ENCODE measurements at regions not wholly inside any gene's neighbourhood (a gene's known extent, or its start where the extent isn't known, plus 50 kb on each side); places are given as distances from the start of the nearest gene placed in this dataset.

DNA sequence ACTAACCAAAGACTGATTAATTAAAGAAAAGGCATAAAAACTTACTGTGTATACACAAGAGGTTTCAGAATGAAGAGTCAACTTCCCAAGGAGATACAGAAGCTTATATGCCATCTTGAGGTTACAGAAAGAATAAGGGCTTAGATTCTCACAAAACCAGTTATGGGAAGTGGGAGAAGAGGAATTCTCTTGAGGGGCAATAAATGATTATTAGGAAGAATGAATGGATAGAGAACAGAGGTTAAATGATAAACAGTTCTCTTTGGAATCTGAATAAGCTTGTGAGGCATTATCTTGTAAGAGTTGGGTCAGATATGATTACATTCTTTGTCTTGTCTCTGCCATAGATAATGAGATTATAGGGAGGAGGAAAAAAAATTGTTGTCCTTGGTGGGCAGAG lies 126.7 kb upstream of the SPATA16 start:
- no peaks in the 10 kb centered on the region for H3K27me3 ChIP-seq (ENCODE audit: control insufficient read depth in 3 of 3, insufficient read depth in 3 of 3, low read length in 2 of 3)
- no peaks in the 10 kb centered on the region for H3K9me3 ChIP-seq (ENCODE audit: control insufficient read depth in 4 of 4, insufficient read depth in 3 of 4, low read length in 3 of 4)
- no peak for DNase-seq
- peaks cover 0 to 10% (median 0%) of the 10 kb centered on the region in 5 donors for H3K4me1 ChIP-seq (ENCODE audit: control insufficient read depth in 5 of 5, insufficient read depth in 5 of 5, low read length in 5 of 5)
- TF ChIP-seq, protein P1, sequence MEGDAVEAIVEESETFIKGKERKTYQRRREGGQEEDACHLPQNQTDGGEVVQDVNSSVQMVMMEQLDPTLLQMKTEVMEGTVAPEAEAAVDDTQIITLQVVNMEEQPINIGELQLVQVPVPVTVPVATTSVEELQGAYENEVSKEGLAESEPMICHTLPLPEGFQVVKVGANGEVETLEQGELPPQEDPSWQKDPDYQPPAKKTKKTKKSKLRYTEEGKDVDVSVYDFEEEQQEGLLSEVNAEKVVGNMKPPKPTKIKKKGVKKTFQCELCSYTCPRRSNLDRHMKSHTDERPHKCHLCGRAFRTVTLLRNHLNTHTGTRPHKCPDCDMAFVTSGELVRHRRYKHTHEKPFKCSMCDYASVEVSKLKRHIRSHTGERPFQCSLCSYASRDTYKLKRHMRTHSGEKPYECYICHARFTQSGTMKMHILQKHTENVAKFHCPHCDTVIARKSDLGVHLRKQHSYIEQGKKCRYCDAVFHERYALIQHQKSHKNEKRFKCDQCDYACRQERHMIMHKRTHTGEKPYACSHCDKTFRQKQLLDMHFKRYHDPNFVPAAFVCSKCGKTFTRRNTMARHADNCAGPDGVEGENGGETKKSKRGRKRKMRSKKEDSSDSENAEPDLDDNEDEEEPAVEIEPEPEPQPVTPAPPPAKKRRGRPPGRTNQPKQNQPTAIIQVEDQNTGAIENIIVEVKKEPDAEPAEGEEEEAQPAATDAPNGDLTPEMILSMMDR (IDR thresholded peaks at IDR 0.05; ENCODE audit: control extremely low read depth, extremely low read depth) = no peak
- no peak overlapping the region for H3K4me3 ChIP-seq
- ATAC-seq (ENCODE audit: insufficient read depth, low FRiP score) = no peak
- no peaks in the 10 kb centered on the region for H3K36me3 ChIP-seq (ENCODE audit: control insufficient read depth in 4 of 4, insufficient read depth in 4 of 4, low read length in 4 of 4)
- H3K9ac ChIP-seq (ENCODE audit: insufficient read depth in 1 of 2, low read length in 2 of 2) = no peak overlapping the region
- no peak overlapping the region for H3K27ac ChIP-seq (ENCODE audit: low read depth in 1 of 2, low read length in 1 of 2)

DNA sequence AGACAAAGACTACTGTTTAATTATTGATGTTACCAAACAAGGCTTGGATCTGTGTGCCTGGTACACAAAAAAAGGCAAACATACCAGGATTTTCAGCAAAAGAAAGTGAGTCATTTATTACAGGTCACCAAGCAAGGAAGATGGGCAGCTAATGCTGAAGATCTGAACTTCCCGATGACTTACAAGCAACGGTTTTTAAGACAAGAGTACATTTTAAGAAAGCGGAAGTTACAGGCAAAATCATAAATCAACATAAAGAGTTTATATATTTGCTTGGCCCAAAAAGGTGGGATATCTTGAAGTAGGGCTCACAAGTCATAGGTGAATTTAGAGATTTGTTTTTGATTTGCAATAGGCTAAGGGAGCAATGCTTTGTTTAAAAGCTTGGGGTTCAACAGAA lies 125.4 kb upstream of the SPATA16 start:
- H3K27ac ChIP-seq (ENCODE audit: low read depth in 1 of 2, low read length in 1 of 2) = no peak overlapping the region
- no peaks in the 10 kb centered on the region for H3K9me3 ChIP-seq (ENCODE audit: control insufficient read depth in 4 of 4, insufficient read depth in 3 of 4, low read length in 3 of 4)
- ATAC-seq (ENCODE audit: insufficient read depth, low FRiP score) = no peak
- TF ChIP-seq, protein P1 (IDR thresholded peaks at IDR 0.05; ENCODE audit: control extremely low read depth, extremely low read depth) = no peak
- DNase-seq = no peak
- no peak overlapping the region for H3K4me3 ChIP-seq
- no peaks in the 10 kb centered on the region for H3K36me3 ChIP-seq (ENCODE audit: control insufficient read depth in 4 of 4, insufficient read depth in 4 of 4, low read length in 4 of 4)
- 51 to 66% methylated on average over 3 of the region's 3 CpGs for WGBS, 2 donors
- H3K4me1 ChIP-seq (ENCODE audit: control insufficient read depth in 5 of 5, insufficient read depth in 5 of 5, low read length in 5 of 5) = peaks cover 0 to 10% (median 0%) of the 10 kb centered on the region in 5 donors
- no peaks in the 10 kb centered on the region for H3K27me3 ChIP-seq (ENCODE audit: control insufficient read depth in 3 of 3, insufficient read depth in 3 of 3, low read length in 2 of 3)
- no peak overlapping the region for H3K9ac ChIP-seq (ENCODE audit: insufficient read depth in 1 of 2, low read length in 2 of 2)

DNA sequence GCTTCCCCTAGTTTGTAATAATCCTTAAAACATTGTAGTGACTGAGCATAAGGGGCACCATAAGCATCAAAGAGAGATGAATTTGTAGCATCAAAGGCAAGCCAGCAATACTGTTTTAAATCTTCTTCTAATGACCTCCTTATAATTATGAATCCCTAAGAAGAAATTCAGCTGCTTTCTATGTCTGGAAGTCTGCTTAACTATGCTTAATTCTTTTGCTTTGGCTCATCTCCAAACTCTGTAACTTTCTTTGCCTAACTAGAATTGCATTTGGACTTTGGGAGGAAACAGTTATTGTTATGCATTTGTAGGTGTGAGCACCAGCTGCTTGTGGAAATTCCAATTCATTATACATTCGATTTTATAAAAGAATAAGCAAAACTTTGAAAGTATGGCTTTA lies 117.7 kb upstream of the SPATA16 start:
- Histone ChIP-seq H3K27ac (ENCODE audit: low read depth in 1 of 2, low read length in 1 of 2) (no peak overlapping the region), H3K36me3 (ENCODE audit: control insufficient read depth in 4 of 4, insufficient read depth in 4 of 4, low read length in 4 of 4) (no peaks in the 10 kb centered on the region), H3K4me3 (no peak overlapping the region), H3K27me3 (ENCODE audit: control insufficient read depth in 3 of 3, insufficient read depth in 3 of 3, low read length in 2 of 3) (no peaks in the 10 kb centered on the region), H3K9ac (ENCODE audit: insufficient read depth in 1 of 2, low read length in 2 of 2) (no peak overlapping the region), H3K9me3 (ENCODE audit: control insufficient read depth in 4 of 4, insufficient read depth in 3 of 4, low read length in 3 of 4) (peaks cover 0 to 5% (median 0%) of the 10 kb centered on the region in 4 donors), H3K4me1 (ENCODE audit: control insufficient read depth in 5 of 5, insufficient read depth in 5 of 5, low read length in 5 of 5) (peaks cover 0 to 10% (median 0%) of the 10 kb centered on the region in 5 donors)
- TF ChIP-seq, protein P1 (IDR thresholded peaks at IDR 0.05; ENCODE audit: control extremely low read depth, extremely low read depth) = no peak
- DNase-seq (peak in 2 of 3 donors; percentile 78 to 83), ATAC-seq (ENCODE audit: insufficient read depth, low FRiP score) (no peak)
- 55 to 62% methylated on average over 1 of the region's 1 CpG for WGBS, 2 donors

DNA sequence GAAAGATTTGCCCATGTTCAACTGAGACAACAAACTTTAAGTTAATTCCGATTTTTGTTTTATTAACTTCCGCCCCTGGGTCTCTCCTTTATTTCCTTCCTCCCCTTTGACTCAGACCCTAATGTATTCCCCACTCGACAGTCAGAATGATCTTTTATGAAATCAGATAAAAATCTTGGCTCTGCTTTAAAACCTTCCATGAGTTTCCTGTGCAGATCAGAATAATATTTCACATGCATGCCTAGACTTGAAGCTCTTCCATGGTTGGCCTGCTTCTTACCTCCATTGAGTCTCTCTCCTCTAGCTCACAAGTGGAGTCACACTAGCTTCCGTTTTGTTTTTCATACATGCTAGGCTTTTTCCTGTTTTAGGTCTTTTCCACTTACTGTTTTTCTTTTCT lies 116.8 kb upstream of the SPATA16 start:
- TF ChIP-seq, protein P1 (IDR thresholded peaks at IDR 0.05; ENCODE audit: control extremely low read depth, extremely low read depth) = no peak
- 71 to 73% methylated on average over 4 of the region's 4 CpGs for WGBS, 2 donors
- H3K9ac ChIP-seq (ENCODE audit: insufficient read depth in 1 of 2, low read length in 2 of 2) = no peak overlapping the region
- no peaks in the 10 kb centered on the region for H3K36me3 ChIP-seq (ENCODE audit: control insufficient read depth in 4 of 4, insufficient read depth in 4 of 4, low read length in 4 of 4)
- H3K4me3 ChIP-seq = no peak overlapping the region
- H3K27ac ChIP-seq (ENCODE audit: low read depth in 1 of 2, low read length in 1 of 2) = no peak overlapping the region
- DNase-seq (no peak), ATAC-seq (ENCODE audit: insufficient read depth, low FRiP score) (no peak)
- H3K9me3 ChIP-seq (ENCODE audit: control insufficient read depth in 4 of 4, insufficient read depth in 3 of 4, low read length in 3 of 4) = peaks cover 0 to 5% (median 0%) of the 10 kb centered on the region in 4 donors
- H3K27me3 ChIP-seq (ENCODE audit: control insufficient read depth in 3 of 3, insufficient read depth in 3 of 3, low read length in 2 of 3) = no peaks in the 10 kb centered on the region
- peaks cover 0 to 10% (median 0%) of the 10 kb centered on the region in 5 donors for H3K4me1 ChIP-seq (ENCODE audit: control insufficient read depth in 5 of 5, insufficient read depth in 5 of 5, low read length in 5 of 5)
